Chondrocyte (in vitro differentiated cells): ENCODE measurements at regions not wholly inside any gene's neighbourhood (a gene's known extent, or its start where the extent isn't known, plus 50 kb on each side); places are given as distances from the start of the nearest gene placed in this dataset.

Experiments
- DNase-seq: peaks from one replicate; pipeline ENCODE4 v3.0.0; 2021; ENCODE audit warnings: mixed read lengths, low spot score
- H3K27ac Mint-ChIP-seq: one replicate; pipeline ENCODE4 v1.8.0; 2021; ENCODE audit warnings: mild to moderate bottlenecking, moderate library complexity, mixed read lengths; ENCODE audit not compliant: unreplicated experiment
- H3K27me3 Mint-ChIP-seq: 2 replicates; pipeline ENCODE4 v1.8.0; 2021; ENCODE audit warnings: low read depth, mixed read lengths
- H3K36me3 Mint-ChIP-seq: 2 replicates; pipeline ENCODE4 v1.8.0; 2021; ENCODE audit warnings: low read depth, mixed read lengths
- H3K4me1 Mint-ChIP-seq: 2 replicates; pipeline ENCODE4 v1.8.0; 2021; ENCODE audit warnings: low read depth, mild to moderate bottlenecking, mixed read lengths
- H3K4me3 Mint-ChIP-seq: one replicate; pipeline ENCODE4 v1.8.0; 2021; ENCODE audit warnings: mild to moderate bottlenecking, moderate library complexity, mixed read lengths; ENCODE audit not compliant: unreplicated experiment
- H3K9me3 Mint-ChIP-seq: 2 replicates; pipeline ENCODE4 v1.8.0; 2021; ENCODE audit warnings: low read depth, mixed read lengths
- TF ChIP-seq, protein P1 (sequence below): fragments of 200-600 bp; sonication (generic); IDR thresholded peaks from 2 replicates; pipeline ENCODE4 v1.5.0; 2021; ENCODE audit warnings: antibody characterized with exemption, mild to moderate bottlenecking, moderate library complexity

DNA sequence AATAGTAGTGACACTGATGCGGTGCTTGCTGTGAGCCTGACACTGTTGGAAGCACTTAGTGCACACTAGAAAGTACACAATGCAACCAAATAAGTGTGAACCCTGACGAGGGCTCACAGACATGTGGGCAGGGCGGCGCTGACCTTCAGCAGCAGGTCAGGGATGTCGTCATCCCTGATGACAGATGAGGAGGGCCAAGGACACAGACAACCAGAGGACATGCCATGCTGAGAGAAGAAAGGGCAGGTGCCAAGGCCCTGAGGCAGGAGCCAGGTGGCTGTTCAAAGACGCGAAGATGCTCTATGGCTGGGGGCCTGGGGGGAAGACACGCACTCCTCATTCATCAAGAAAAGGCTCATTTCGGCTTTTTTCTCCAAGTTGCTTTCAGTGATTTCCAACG is 176.4 kb upstream of the CST7 start:
- no peaks in the 10 kb centered on the region for H3K27me3 Mint-ChIP-seq
- H3K4me1 Mint-ChIP-seq: peaks cover 43% of the 10 kb centered on the region
- DNase-seq: peak; percentile 59
- H3K36me3 Mint-ChIP-seq: peaks cover 3% of the 10 kb centered on the region
- no peak overlapping the region for H3K4me3 Mint-ChIP-seq
- H3K9me3 Mint-ChIP-seq: peaks cover 9% of the 10 kb centered on the region
- TF ChIP-seq, protein P1, sequence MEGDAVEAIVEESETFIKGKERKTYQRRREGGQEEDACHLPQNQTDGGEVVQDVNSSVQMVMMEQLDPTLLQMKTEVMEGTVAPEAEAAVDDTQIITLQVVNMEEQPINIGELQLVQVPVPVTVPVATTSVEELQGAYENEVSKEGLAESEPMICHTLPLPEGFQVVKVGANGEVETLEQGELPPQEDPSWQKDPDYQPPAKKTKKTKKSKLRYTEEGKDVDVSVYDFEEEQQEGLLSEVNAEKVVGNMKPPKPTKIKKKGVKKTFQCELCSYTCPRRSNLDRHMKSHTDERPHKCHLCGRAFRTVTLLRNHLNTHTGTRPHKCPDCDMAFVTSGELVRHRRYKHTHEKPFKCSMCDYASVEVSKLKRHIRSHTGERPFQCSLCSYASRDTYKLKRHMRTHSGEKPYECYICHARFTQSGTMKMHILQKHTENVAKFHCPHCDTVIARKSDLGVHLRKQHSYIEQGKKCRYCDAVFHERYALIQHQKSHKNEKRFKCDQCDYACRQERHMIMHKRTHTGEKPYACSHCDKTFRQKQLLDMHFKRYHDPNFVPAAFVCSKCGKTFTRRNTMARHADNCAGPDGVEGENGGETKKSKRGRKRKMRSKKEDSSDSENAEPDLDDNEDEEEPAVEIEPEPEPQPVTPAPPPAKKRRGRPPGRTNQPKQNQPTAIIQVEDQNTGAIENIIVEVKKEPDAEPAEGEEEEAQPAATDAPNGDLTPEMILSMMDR: no peak
- peak overlapping the region; percentile 87 for H3K27ac Mint-ChIP-seq

DNA sequence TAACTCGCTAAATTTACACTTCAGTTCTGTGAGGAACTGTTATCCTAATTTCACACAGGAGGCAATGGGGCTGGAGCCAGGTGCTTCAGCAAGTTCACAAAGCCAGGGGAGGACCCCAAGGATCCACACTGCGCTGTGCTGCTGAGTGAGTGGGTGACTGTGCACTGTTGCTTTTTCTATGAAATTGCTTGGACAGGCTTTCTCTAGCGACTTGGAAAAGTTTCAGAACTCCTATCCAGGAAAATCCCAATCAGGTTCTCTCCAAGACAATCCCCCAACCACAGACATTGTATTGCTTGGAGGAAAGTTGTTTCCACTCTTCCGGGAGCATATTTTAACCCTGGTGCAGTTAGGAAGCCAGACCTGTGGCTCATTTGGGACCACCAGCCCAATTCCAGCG is 175.9 kb upstream of the CST7 start:
- no peak for DNase-seq
- H3K27ac Mint-ChIP-seq: peak overlapping the region; percentile 87
- H3K27me3 Mint-ChIP-seq: no peaks in the 10 kb centered on the region
- TF ChIP-seq, protein P1: no peak
- H3K4me1 Mint-ChIP-seq: peaks cover 48% of the 10 kb centered on the region
- H3K36me3 Mint-ChIP-seq: peaks cover 3% of the 10 kb centered on the region
- H3K4me3 Mint-ChIP-seq: no peak overlapping the region
- peaks cover 9% of the 10 kb centered on the region for H3K9me3 Mint-ChIP-seq

DNA sequence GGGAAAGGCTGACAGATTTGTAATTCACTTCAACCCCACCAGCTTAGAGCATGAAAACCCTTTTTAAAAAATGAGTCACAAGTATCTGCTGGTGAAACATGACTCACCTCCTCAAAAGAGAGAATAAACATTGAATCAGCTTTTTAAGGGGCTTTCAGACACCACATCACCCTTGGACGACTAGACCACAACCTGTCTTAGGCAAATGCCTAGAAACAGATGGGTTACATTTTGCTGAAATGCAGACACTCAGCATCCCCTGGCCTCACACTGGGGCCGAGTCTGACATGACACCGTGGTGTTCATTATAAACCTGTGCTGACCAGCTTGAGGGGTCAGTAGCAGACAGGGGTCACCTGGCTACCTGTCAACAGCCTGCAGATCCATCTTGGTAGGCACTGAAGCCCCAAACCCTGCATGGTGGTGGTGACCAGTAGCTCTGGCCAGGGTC is 175.3 kb upstream of the CST7 start:
- Mint-ChIP-seq H3K27me3 (no peaks in the 10 kb centered on the region), H3K36me3 (peaks cover 3% of the 10 kb centered on the region), H3K4me3 (no peak overlapping the region), H3K9me3 (peaks cover 9% of the 10 kb centered on the region), H3K4me1 (peaks cover 49% of the 10 kb centered on the region), H3K27ac (peak overlapping the region; percentile 87)
- no peak for DNase-seq
- TF ChIP-seq, protein P1: no peak

DNA sequence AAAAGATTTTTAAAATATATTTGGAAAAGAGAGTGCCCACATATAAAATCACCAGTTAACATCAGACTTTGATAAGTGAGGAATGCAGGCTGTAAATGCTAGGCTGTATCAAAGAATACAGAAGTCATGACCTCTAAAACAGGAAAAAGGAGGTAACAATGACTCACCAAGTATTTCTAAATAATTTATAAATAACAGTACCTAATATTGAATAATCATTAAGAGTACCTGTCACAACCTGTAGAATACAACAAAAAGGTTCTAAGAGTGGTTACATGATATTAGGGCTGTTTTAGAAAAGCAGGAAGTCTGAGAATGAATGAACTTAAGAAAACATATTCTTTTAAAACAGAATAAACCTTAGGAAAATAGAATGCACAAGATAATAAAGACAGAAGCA is 173.1 kb upstream of the CST7 start:
- H3K27me3 Mint-ChIP-seq: no peaks in the 10 kb centered on the region
- H3K4me3 Mint-ChIP-seq: no peak overlapping the region
- H3K27ac Mint-ChIP-seq: no peak overlapping the region
- H3K4me1 Mint-ChIP-seq: peaks cover 58% of the 10 kb centered on the region
- peaks cover 3% of the 10 kb centered on the region for H3K36me3 Mint-ChIP-seq
- DNase-seq: no peak
- TF ChIP-seq, protein P1: no peak
- peaks cover 9% of the 10 kb centered on the region for H3K9me3 Mint-ChIP-seq

DNA sequence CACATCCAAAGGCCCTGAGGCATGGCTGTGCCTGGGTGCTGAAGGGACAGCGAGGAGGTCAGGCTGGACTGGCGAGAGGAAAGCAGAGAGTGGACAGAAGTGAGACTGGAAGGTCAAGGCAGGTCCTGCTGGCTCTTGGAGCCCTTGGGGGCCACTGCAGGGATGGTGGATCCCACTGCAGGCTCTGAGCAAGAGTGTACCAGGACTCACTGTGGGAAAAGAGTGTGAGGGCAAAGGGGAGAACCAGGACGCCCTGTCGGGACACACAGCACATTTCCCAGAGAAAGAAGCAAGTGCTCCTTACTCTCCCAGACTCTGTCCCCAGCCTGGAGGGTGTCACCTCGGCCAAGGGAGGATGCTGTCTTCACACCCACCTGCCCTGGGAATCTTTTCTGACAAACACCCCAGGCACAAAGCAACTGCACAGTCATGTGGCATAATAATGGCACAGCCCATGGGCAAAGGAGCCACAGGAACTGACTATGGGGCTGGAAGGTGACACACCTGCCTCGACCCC is 172.3 kb upstream of the CST7 start:
- Mint-ChIP-seq H3K27ac (no peak overlapping the region), H3K4me3 (no peak overlapping the region), H3K4me1 (peaks cover 53% of the 10 kb centered on the region), H3K36me3 (peaks cover 3% of the 10 kb centered on the region), H3K27me3 (no peaks in the 10 kb centered on the region), H3K9me3 (peaks cover 9% of the 10 kb centered on the region)
- TF ChIP-seq, protein P1: no peak
- DNase-seq: peak; percentile 51
